Motor neuron (in vitro differentiated cells): ENCODE measurements at regions not wholly inside any gene's neighbourhood (a gene's known extent, or its start where the extent isn't known, plus 50 kb on each side); places are given as distances from the start of the nearest gene placed in this dataset.

ENCODE experiments used
- ATAC-seq, 8 experiments: fragments of 200-7000 bp; cut with Tn5 transposase; replicated peaks in 6 of 8; 2 replicates each; pipeline ENCODE4 v1.8.0; 2021; ENCODE audit warnings: mild to moderate bottlenecking in 8 of 8, moderate library complexity in 8 of 8
- H3K27ac ChIP-seq, 2 donors: fragments of 250-450 bp; sonication (Bioruptor Pico); 2 replicates each; pipeline ENCODE4 v1.9.0; 2021; ENCODE audit warnings: antibody characterized with exemption in 2 of 2, mild to moderate bottlenecking in 2 of 2, moderate library complexity in 1 of 2
- H3K4me1 ChIP-seq, 2 donors: fragments of 250-450 bp; sonication (Bioruptor Pico); replicated peaks in 1 of 2; 2 replicates each; pipeline ENCODE4 v1.6.1; 2021; ENCODE audit warnings: antibody characterized with exemption in 2 of 2, mild to moderate bottlenecking in 2 of 2, moderate library complexity in 1 of 2
- H3K4me3 ChIP-seq, 5 donors: fragments of 250-450 bp; sonication (Bioruptor Pico); 2 replicates each; pipeline ENCODE4 v1.9.0; 2021; ENCODE audit warnings: antibody characterized with exemption in 5 of 5, mild to moderate bottlenecking in 5 of 5, moderate library complexity in 4 of 5
- WGBS, 10 experiments: fragments of 450-650 bp; shearing (Covaris generic); methylation state at CpG; one replicate each; pipeline ENCODE4 v1.0.0; 2022; 5-methylcytosine and 5-hydroxymethylcytosine counted together
- in situ Hi-C, 9 experiments: fragments of 400-800 bp; cut with MboI; loops; one replicate each; pipeline ENCODE4 v1.15.0; 2021; ENCODE audit warnings: low sequenced_read_pairs in 9 of 9, low pct_unique_long_range_greater_than_20kb in 2 of 9; ENCODE audit not compliant: unreplicated experiment in 9 of 9

- WGBS, 10 experiments: no CpG with 5 or more reads among the region's 1 CpG
- H3K4me3 ChIP-seq: no peak overlapping the region
- in situ Hi-C loops: no loop called here
- ATAC-seq: no peak
- no peak overlapping the region for H3K27ac ChIP-seq
- peaks cover 2 to 3% of the 10 kb centered on the region in 2 donors for H3K4me1 ChIP-seq
Observed at GRCh38 chr4:16989371-16989770, 90.9 kb upstream of the LDB2 start.

GRCh38 chr4:16988814-16989213, 90.4 kb upstream of the LDB2 start:
- Histone ChIP-seq H3K4me1 (peaks cover 2 to 3% of the 10 kb centered on the region in 2 donors), H3K27ac (no peak overlapping the region), H3K4me3 (no peak overlapping the region)
- ATAC-seq: peak in 5 of 8 experiments; percentile 46 to 91 (median 60)
- in situ Hi-C loops: no loop called here
- 70 to 100% (median 84%) methylated on average over 1 to 2 of the region's 2 CpGs; no CpG with 5 or more reads in 4 of the 10 experiments for WGBS, 10 experiments

- ATAC-seq: no peak
- in situ Hi-C loops: no loop called here
- H3K4me3 ChIP-seq: no peak overlapping the region
- no peak overlapping the region for H3K27ac ChIP-seq
- no peaks in the 10 kb centered on the region for H3K4me1 ChIP-seq
Observed at GRCh38 chr4:16977081-16977480, 78.6 kb upstream of the LDB2 start.

GRCh38 chr4:16969696-16970135, 71.3 kb upstream of the LDB2 start:
- in situ Hi-C loops: no loop called here
- Histone ChIP-seq H3K27ac (no peak overlapping the region), H3K4me1 (peaks cover 0 to 2% of the 10 kb centered on the region in 2 donors), H3K4me3 (no peak overlapping the region)
- ATAC-seq: peak in 4 of 8 experiments; percentile 19 to 73 (median 56)
- WGBS, 10 experiments: 29 to 98% (median 60%) methylated on average over 1 to 7 of the region's 8 CpGs; no CpG with 5 or more reads in 3 of the 10 experiments

DNA sequence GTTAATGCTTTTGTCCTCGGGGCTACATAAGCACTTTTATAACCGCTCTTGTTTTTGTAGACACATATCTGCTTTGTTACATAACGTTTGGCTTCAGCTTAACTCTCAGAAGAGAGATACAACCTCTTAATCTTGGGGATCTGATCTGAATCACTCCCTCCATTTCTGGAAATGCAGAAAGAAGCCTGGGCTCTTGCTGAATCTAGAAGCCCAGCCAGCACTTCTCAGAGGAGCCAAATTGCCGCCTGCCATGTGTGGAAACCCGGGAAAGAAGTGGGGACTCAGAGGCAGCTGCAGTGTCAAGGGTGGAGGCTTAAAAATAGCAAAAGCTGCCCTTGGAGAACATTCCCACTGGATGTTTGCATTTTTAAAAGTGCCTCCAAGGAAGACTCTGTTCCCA, 69.3 kb upstream of the LDB2 start:
- Histone ChIP-seq H3K27ac (no peak overlapping the region), H3K4me1 (peaks cover 0 to 2% of the 10 kb centered on the region in 2 donors), H3K4me3 (no peak overlapping the region)
- in situ Hi-C loops: no loop called here
- 13 to 83% (median 17%) methylated on average over 1 to 5 of the region's 5 CpGs; no CpG with 5 or more reads in 3 of the 10 experiments for WGBS, 10 experiments
- peak in 3 of 8 experiments; percentile 59 to 73 (median 68) for ATAC-seq

DNA sequence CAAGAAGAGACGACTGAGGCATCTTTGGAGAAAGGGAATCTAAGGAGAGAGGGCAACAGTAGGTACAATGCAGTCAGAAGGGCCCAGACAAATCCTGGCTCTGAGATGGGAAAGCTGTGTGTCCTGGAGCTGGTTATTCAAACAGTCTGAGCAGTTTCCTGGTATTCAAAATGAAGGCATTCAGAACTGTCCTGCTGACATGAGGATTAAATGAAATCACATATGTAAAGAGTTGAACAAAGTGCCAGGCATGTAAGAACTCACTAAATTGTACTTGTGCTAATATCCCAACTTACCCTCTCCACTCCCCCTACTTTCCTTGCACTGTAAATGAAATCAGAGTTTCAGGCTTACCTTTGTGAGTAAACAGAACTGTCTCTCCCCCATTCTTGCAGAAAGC, 60.9 kb upstream of the LDB2 start:
- Histone ChIP-seq H3K4me1 (no peaks in the 10 kb centered on the region), H3K27ac (no peak overlapping the region), H3K4me3 (no peak overlapping the region)
- 20 to 78% (median 67%) methylated on average over 1 of the region's 1 CpG; no CpG with 5 or more reads in 4 of the 10 experiments for WGBS, 10 experiments
- in situ Hi-C loops: no loop called here
- ATAC-seq: peak in 3 of 8 experiments; percentile 40 to 64 (median 53)

DNA sequence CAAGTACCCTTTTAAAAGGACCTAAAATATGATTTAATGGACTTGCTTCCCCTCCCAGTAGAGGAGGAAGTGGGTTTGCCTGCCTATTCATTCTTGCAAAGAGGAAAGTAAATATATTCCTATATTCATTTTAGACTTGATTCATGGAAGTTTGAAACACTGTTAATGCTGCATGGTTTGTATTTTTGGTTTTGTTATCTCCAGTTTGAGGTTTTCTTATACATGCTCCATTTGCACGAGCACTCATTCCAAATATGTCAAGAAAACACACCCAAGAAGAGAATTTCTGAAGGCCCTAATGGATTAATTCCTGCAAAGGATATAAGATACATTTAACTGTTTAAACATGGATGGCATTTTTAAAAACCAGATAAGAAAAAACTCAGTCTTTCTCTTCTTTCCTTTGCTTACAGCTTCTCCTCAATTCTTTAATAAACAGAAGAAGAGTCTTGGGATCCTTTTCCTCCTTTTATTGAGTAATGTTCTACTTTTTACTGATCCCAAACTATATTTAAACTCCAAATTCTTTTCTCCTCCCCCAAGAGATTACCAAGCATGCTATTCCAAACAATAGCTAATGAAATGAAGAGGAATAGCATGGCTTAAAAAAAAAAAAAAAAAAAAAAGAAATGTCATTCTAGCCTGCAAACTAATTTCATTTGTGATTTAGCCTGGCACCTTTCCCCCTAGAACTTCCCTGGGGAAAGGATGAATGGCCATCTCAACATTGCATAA, 54.6 kb upstream of the LDB2 start:
- ATAC-seq: peak in 1 of 8 experiments; percentile 46
- in situ Hi-C loops: no loop called here
- WGBS, 10 experiments: 0 to 100% (median 57%) methylated on average over 1 of the region's 1 CpG; no CpG with 5 or more reads in 1 of the 10 experiments
- Histone ChIP-seq H3K4me1 (peaks cover 2 to 14% of the 10 kb centered on the region in 2 donors), H3K4me3 (no peak overlapping the region), H3K27ac (peak overlapping the region in 1 of 2 donors; percentile 35)

DNA sequence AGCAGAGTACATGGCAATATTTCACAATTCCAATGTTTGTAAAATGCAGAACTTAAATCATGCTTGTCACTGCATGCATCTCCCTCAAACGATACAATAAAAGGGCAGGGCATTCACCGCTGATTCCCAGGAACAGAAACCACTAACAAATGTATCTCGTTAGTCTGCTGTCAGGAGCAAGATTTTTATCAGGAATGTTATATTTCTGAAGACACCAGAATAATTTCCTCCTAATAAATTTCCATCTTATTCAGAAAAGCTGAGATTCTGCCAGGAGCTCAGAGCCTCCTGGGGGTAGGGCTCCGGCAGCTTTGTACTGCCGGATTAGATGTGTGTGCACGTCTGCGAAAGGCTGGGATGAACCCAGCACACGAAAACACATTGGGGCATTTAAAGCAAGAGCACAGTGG, 54.0 kb upstream of the LDB2 start:
- 0 to 81% (median 53%) methylated on average over 1 to 6 of the region's 8 CpGs; no CpG with 5 or more reads in 2 of the 10 experiments for WGBS, 10 experiments

More for the DNA sequence above, 54.0 kb upstream of the LDB2 start:
- Histone ChIP-seq H3K4me1 (peaks cover 2 to 14% of the 10 kb centered on the region in 2 donors), H3K4me3 (no peak overlapping the region), H3K27ac (peak overlapping the region in 1 of 2 donors; percentile 35)
- in situ Hi-C loops: no loop called here
- ATAC-seq: peak; percentile 49 to 77 (median 61)
